ENCODE measurements at regions not wholly inside any gene's neighbourhood (a gene's known extent, or its start where the extent isn't known, plus 50 kb on each side); places are given as distances from the start of the nearest gene placed in this dataset.
"Not testable (repeated sequence)": the region's sequence is repeated elsewhere in the genome, so short reads cannot be mapped to it uniquely, and the experiment has no call there.

DNA sequence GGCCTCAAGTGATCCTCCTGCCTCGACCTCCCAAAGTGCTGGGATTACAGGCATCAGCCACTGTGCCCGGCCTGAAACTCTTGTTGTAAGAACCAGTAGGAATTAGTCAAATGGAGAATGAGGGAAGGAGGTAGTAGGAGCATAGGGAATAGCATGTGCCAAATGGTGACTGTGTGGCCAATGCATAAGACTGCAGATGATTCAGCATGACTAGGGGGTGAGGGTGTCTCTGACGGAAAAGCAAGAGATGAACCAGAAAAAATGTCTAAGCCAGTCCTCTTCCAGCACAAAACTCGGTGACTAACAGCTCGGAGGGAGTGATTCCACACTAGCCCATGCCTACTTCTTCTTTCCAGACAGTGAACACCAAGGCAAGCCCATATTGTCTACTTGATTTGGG is 58.2 kb upstream of the DUSP21 start:
- no peak for DNase-seq

GRCh38 chrX:44784241-44784640 is 59.6 kb upstream of the DUSP21 start:
- no peak for DNase-seq

GRCh38 chrX:44778254-44778653 is 65.6 kb upstream of the DUSP21 start:
- DNase-seq = no peak

DNA sequence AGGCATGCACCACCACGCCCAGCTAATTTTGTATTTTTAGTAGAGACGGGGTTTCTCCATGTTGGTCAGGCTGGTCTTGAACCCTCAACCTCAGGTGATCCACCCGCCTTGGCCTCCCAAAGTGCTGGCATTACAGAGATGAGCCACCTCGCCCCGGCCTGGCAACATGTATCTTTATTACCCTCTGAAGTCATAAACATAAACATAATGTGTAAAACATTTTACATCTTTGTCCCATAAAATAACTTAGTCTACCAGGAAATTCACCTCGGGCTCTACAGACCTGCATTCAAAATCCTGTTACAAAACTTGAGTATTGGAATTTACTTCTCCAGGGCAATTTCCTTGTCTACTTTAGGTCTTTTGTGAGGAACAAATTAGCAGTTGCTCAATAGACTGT is 68.1 kb upstream of the DUSP21 start:
- no peak for DNase-seq

DNA sequence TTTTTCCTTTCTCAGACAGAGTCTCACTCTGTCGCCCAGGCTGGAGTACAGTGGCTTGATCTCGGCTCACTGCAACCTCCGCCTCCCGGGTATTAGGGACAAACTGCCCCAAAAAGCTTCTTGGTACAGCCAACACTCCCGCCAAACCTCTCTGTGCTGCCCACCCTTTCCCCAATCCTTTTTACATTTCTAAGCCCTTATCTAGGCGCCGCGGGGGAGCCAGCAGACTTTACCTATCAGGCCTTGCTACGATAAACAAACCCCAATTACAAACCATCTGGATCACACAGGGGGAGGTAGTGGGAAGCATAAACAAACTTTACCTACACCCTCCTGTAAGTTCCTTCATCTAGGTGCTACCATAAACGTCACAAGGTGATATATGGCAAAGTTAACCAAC is 69.8 kb upstream of the DUSP21 start:
- not testable (repeated sequence) for DNase-seq

DNA sequence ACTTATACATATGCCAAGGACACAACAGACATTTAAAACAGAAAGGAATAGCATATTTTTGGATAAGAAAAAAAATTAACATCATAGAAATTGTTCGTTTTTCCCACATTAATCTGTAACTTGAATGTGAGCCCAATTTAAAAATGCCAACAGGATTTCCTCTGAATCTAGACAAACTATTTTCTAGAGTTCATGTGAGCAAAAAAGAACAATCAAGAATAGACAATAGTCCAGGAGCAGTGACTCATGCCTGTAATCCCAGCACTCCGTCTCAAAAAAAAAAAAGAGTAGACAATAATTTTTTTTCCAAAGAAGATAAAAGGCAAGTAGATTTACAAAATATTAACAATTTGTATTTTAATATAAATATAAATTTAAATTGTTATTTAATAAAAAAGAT is 73.7 kb upstream of the DUSP21 start:
- DNase-seq = no peak

DNA sequence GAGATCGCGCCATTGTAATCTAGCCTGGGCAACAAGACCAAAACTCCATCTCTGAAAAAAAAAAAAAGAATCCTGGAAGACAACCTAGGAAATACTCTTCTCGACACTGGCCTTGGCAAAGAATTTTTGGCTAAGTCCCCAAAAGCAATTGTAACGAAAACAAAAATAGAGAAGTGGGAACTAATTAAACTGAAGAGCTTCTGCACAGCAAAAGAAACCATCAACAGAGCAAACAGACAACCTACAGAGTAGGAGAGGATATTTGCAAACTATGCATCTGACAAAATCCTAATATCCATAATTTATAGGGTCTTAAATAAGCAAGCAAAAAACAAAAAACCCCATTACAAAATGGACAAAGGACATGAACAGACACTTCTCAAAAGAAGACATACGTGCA is 76.5 kb upstream of the DUSP21 start:
- no peak for DNase-seq

DNA sequence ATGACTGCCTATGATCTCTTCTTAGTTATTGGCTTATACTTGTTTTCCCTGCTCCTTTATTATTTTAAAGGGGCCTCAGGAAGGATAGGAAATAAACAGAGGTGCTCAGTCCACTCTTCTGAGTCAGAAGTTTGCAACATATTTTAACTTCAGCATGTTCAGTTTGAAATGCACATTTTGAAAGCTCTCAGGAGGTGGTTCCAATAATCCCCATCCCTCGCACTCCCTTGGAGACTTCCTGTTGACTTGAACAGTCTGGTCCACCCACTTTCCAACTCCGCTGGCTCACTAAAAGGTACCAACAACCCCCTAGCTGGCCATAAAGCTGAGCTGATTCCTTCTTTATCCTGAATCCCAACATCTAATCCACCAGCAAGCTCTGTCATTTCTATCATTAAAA is 78.3 kb upstream of the DUSP21 start:
- no peak for DNase-seq

- DNase-seq = no peak
These were observed 95.9 kb upstream of the DUSP21 start for GRCh38 chrX:44747969-44748368.

DNA sequence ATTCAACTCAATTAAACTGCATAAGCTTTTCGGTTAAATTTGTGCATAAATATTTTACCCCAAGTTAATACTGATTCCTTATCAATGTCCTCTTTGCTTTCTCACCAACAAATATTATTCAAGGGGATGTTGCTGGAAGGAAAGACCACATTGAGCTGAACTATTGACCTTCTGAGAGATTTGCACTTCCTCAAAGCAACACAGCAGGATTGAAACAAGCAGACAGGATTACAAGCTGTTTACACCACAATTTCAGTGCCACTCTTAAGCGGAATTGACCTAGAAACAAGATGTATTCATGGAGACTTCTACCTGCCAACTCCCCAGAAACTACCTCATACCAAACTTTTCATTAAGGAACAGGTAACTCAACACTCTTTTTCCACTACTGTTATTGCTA is 96.5 kb upstream of the DUSP21 start:
- no peak for DNase-seq

GRCh38 chrX:44744799-44745198 is 99.0 kb upstream of the DUSP21 start:
- DNase-seq = no peak

DNA sequence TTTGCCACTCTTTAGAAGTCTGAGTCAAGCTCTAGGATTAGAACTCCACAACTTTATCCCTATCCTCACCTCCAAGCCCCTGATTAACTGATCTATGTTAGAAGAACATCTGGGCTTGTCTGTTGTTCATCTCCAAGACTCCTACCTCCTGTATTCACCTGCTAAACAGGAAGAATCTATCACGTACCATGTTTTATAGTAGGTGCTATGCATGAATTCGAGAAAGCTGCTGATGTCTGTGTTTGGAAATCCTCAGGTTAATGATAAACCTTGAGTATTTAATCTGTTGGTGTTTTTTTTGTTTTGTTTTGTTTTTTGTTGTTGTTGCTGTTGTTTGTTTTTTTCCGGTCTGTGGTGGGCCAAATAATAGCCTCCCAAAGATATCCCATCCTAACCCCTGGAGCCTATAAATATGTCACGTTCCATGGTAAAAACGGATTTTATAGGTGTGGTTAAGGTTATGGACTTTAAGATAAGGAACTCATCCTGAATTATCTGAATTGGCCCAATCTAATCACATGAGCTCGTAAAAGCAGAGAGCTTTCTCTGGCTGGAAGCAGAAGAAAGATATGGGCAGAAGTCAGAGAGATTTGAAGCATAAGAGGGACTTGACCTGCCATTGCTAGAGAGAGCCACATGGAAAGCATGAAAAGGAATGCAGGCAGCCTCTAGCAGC is 101.2 kb upstream of the DUSP21 start:
- DNase-seq = no peak

DNA sequence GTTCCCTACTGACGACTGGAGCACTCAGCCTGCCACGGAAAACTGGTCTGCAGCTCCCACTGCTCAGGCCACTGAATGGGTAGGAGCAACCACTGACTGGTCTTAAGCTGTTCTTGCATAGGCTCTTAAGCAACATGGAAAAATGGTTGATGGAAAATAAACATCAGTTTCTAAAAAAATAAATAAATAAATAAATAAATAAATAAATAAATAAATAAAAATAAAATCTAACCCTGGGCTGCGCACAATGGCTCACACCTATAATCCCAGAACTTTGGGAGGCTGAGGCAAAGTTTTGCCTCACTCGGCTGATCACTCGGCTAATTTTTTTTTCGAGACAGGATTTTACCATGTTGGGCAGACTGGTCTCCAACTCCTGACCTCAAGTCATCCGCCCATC is 102.0 kb upstream of the DUSP21 start:
- DNase-seq = not testable (repeated sequence)

DNA sequence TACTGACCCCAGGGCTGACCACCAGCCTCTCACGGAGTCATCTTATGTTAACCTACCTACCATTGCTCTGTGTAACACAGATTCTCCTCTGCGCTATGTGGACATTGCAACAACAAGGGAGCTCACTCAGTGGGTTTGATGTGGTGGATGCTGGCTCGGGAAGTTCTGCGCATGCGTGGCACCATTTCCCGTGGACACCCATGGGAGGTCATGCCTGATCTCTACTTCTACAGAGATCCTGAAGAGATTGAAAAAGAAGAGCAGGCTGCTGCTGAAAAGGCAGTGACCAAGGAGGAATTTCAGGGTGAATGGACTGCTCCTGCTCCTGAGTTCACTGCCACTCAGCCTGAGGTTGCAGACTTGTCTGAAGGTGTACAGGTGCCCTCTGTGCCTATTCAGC is 102.4 kb upstream of the DUSP21 start:
- not testable (repeated sequence) for DNase-seq

- no peak for DNase-seq
These were observed 108.3 kb upstream of the DUSP21 start for GRCh38 chrX:44735498-44735897.

DNA sequence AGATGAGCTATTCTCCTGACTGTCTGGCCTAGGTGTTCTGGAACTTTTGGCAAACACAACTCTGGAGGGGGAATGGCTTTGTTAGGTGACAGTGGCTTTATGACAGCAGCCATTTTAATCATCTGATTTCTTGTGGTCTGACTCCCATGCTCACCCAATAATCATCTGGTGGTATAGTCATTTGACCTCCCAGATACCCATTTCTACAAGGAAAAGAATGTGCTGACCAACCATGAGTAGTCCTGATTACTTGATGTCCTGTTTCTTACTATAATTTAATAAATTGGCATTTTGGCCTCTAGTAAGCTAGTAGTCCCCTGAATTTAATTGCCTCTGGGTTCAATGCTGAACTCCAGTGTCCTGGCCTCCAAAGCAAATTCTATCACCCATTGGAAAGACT is 109.9 kb upstream of the DUSP21 start:
- no peak for DNase-seq

DNA sequence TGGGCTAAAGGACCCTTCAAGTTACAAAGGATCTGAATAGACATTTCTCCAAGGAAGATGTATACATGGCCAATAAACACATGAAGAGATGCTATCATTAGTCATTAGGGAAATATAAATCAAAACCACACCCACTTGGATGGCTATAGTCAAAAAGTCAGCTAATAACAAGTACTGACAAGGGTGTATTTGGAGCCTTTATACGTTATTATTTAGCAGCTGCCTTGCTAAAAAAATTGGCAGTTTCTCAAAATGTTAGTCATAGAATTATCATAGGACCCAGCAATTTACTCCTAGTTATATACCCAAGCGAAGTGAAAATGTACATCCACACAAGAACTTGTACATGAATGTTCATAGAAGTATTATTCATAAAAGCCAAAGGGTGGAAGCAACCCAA is 112.7 kb upstream of the DUSP21 start:
- DNase-seq = no peak

DNA sequence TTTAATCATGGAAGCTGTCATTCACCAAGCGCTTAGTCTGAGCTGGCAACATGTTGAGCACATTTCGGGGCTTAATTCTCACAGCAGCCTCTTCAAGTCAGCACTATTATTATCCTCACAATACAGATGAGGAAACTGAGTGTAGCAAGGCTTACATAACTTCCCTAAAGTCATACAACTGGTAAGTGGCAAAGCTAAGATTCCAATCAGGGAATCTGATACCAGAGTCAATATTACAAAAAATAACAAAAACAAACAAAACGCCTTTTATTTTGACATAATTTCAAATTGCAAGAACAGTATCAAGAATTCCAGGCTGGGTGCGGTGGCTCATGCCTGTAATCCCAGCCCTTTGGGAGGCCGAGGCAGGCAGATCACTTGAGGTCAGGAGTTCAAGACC is 120.4 kb upstream of the DUSP21 start:
- no peak for DNase-seq

- no peak for DNase-seq
These were observed 135.4 kb upstream of the DUSP21 start for GRCh38 chrX:44708470-44708869.

DNA sequence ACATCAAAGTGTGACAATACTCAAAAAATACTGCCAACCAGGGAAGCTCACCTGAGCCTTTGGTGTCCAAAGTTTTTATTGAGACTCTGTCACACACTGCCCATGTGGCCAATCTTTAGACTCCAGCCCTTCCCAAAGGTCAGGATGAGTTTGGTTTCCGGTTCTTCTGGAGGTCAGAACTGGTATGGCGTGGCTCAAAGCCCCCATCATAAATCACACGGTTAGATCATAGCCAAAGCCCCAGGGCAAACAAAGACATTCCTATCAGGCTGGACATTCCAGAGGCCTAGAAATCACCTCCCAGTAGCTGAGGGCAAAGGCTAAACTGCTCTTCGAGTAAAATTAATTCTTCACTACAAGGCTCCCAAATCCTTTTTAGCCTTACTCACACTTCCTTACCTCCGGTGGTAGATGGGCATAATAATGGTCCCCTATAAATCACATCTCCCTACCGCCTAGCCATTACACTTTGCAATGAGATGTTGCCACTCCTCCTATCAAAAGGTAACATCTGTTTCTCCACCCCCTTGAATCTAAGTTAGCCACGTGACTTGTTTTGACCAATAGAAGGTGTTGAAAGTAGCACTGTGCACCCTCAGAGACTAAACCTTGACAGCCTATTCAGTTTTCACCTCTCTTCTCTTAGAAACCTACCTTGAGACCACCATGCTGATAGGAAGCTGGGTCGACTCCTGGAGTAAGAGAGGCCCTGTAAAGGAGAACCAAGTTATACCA is 137.8 kb upstream of the DUSP21 start:
- DNase-seq = no peak

GRCh38 chrX:44698357-44698756 is 145.5 kb upstream of the DUSP21 start:
- DNase-seq = no peak

GRCh38 chrX:44693255-44693654 is 150.6 kb upstream of the DUSP21 start:
- DNase-seq = no peak

DNA sequence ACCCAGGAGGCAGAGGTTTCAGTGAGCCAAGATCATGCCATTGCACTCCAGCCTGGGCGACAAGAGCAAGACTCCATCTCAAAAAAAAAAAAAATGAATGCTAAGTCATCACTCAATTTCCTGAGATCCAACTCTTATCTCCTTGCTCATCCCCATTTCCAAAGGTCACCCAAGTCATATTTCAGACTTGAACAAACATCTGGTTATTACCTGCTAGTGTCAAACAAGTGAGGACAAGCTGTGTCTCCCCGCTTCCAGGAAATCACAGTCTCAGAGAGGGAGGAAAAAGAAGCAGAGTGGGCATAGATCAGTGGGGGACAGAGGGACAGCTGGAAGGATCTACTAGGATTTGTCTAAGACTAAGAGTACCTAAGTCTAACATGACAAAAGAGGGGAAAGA is 147.5 kb upstream of the FUNDC1 start:
- DNase-seq = no peak

GRCh38 chrX:44675362-44676024 is 132.8 kb upstream of the FUNDC1 start:
- DNase-seq = peak; percentile 42

Data from occipital lobe (tissue), 1 donor.